Fibroblast of villous mesenchyme (primary cell): ENCODE measurements at regions not wholly inside any gene's neighbourhood (a gene's known extent, or its start where the extent isn't known, plus 50 kb on each side); places are given as distances from the start of the nearest gene placed in this dataset.

Experiments used
- DNase-seq: peaks from one replicate; pipeline ENCODE4 v3.0.0-alpha.2; 2010; ENCODE audit warnings: low read depth
- H3K4me3 ChIP-seq: 2 replicates; pipeline ENCODE4 v1.5.1; 2011; ENCODE audit warnings: low read depth, mild to moderate bottlenecking, low read length
- TF ChIP-seq, protein P1 (sequence below): IDR thresholded peaks from 2 replicates; pipeline ENCODE4 v1.5.1; 2012; ENCODE audit warnings: low read depth, mild to moderate bottlenecking, low read length; ENCODE audit not compliant: insufficient read depth

DNA sequence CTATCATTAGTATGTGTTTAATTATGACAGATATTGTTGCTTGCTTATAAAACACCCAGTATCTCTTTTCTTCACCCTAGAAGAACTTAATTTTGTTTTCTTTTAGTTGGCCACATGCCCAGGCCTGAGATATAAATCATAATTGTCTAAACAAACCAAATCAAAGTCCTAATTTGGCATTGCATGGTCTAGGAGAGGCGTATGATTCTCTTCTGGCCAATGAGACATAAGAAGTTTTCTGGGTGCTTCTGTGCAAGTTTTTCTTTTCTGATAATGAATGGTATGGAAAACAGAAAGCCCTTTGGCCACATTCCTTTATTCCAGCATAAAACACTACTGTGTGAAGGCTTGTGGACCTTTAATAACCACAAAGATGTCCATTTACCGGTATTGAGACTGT, 192.9 kb upstream of the CTSO start:
- TF ChIP-seq, protein P1, sequence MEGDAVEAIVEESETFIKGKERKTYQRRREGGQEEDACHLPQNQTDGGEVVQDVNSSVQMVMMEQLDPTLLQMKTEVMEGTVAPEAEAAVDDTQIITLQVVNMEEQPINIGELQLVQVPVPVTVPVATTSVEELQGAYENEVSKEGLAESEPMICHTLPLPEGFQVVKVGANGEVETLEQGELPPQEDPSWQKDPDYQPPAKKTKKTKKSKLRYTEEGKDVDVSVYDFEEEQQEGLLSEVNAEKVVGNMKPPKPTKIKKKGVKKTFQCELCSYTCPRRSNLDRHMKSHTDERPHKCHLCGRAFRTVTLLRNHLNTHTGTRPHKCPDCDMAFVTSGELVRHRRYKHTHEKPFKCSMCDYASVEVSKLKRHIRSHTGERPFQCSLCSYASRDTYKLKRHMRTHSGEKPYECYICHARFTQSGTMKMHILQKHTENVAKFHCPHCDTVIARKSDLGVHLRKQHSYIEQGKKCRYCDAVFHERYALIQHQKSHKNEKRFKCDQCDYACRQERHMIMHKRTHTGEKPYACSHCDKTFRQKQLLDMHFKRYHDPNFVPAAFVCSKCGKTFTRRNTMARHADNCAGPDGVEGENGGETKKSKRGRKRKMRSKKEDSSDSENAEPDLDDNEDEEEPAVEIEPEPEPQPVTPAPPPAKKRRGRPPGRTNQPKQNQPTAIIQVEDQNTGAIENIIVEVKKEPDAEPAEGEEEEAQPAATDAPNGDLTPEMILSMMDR, result no peak
- H3K4me3 ChIP-seq, result no peak overlapping the region
- peak; percentile 82 for DNase-seq

GRCh38 chr4:156144961-156145360, 191.3 kb upstream of the CTSO start:
- no peak overlapping the region for H3K4me3 ChIP-seq
- no peak for DNase-seq
- TF ChIP-seq, protein P1, result no peak

- TF ChIP-seq, protein P1, result no peak
- H3K4me3 ChIP-seq, result no peak overlapping the region
- no peak for DNase-seq
These were observed 185.2 kb upstream of the CTSO start for GRCh38 chr4:156138781-156139280.

DNA sequence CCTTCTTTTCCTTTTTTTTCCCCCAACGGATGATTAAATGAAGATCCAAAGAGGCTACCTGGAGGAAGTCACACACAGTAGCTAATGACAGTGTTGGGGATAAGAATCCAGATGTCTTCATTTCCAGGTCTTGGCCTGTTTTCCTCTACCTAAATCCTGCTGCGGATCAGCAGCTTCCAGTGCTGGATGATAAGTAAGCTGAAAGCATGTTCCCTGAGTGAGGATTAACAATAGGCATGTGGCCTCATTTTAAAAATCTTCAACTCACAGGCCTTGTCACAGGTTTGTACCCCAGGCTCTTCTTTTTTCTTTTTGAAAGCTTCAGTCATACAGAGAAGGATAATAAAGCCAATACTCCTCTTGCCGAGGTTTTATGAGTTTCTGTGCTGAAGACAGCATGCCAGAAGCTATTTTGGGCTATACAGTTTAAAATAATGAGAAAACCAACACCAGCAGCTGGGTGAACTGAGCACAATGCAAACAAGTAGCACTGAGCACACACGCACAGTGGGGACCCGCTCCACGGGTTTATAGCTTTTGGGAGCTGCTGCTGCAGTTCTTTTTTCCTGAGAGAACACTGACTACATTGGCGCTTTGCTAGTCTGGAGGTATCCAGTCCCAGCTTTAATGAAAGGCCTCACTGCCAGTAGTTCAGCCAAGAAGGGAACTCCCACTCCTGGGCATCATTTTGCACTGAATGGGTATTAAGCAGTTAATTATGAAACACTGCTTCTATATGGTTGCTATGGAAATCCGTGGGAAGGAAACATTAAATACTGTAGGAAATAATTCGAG, 184.2 kb upstream of the CTSO start:
- H3K4me3 ChIP-seq, result no peak overlapping the region
- TF ChIP-seq, protein P1, result no peak
- DNase-seq, result no peak

DNA sequence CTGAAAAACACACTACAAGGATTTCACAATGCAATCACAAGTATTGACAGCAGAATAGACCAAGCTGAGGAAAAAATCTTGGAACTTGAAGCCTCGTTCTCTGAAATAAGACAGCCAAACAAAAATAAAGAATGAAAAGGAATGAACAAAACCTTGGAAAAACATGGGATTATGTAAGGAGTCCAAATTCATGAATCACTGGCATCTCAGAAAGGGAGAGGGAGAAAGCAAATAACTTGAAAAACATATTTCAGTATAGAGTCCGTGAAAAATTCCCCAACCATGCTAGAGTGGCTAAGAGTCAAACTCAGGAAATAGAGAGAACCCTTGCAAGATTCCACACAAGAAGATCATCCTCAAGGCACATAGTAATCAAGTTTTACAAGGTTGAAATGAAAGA, 178.5 kb upstream of the CTSO start:
- H3K4me3 ChIP-seq, result no peak overlapping the region
- no peak for DNase-seq

GRCh38 chr4:156128616-156129015, 174.9 kb upstream of the CTSO start:
- TF ChIP-seq, protein P1, result no peak
- DNase-seq, result no peak
- no peak overlapping the region for H3K4me3 ChIP-seq

More for the DNA sequence above, 178.5 kb upstream of the CTSO start:
- TF ChIP-seq, protein P1, result no peak
